Peyer's patch (tissue), 4 donors: ENCODE measurements at regions not wholly inside any gene's neighbourhood (a gene's known extent, or its start where the extent isn't known, plus 50 kb on each side); places are given as distances from the start of the nearest gene placed in this dataset.

Source experiments
- DNase-seq, 3 donors: peaks; one replicate each; pipeline ENCODE4 v3.0.0-alpha.2; 2017 to 2019
- H3K27ac ChIP-seq, 4 donors: fragments of 200-600 bp; sonication (generic); one replicate each; pipeline ENCODE4 v1.5.1; 2016 to 2019
- H3K27me3 ChIP-seq, 2 donors: fragments of 200-600 bp; sonication (generic); one replicate each; pipeline ENCODE4 v1.5.1; 2019
- H3K36me3 ChIP-seq, 3 donors: fragments of 200-600 bp; sonication (generic); one replicate each; pipeline ENCODE4 v1.5.1; 2016 to 2019
- H3K4me1 ChIP-seq, 4 donors: fragments of 200-600 bp; sonication (generic); one replicate each; pipeline ENCODE4 v1.5.1; 2016 to 2019
- H3K4me3 ChIP-seq, 4 donors: fragments of 200-600 bp; sonication (generic); 1 replicate in 3 of 4; 2 replicates in 1 of 4; pipeline ENCODE4 v1.5.1; 2016 to 2019; ENCODE audit warnings: mild to moderate bottlenecking in 1 of 4
- H3K9me3 ChIP-seq, 4 donors: fragments of 200-600 bp; sonication (generic); one replicate each; pipeline ENCODE4 v1.5.1; 2016 to 2019; ENCODE audit warnings: mild to moderate bottlenecking in 1 of 4
- CTCF ChIP-seq, 6 experiments: fragments of 450-650 bp in 4 of 6; fragments of 200-600 bp in 2 of 6; sonication (generic) in 1 of 6; IDR thresholded peaks; one replicate each; pipeline ENCODE4 v1.5.1; 2017 to 2019; ENCODE audit warnings: antibody characterized with exemption in 6 of 6, mild to moderate bottlenecking in 3 of 6, moderate library complexity in 1 of 6
- POLR2A ChIP-seq, 2 donors: fragments of 450-650 bp; IDR thresholded peaks; one replicate each; pipeline ENCODE4 v1.5.1; 2017; ENCODE audit warnings: antibody characterized with exemption in 2 of 2, mild to moderate bottlenecking in 2 of 2, moderate library complexity in 2 of 2

- Histone ChIP-seq H3K9me3 (no peaks in the 10 kb centered on the region), H3K36me3 (no peaks in the 10 kb centered on the region), H3K27me3 (no peaks in the 10 kb centered on the region), H3K4me3 (no peak overlapping the region), H3K4me1 (no peaks in the 10 kb centered on the region), H3K27ac (no peak overlapping the region)
- TF ChIP-seq POLR2A (IDR thresholded peaks at IDR 0.05) (no peak), CTCF (IDR thresholded peaks at IDR 0.05) (no peak)
- no peak for DNase-seq
These were observed 409.6 kb upstream of the PKN2 start for GRCh38 chr1:88274431-88274830.

- no peak overlapping the region for H3K4me3 ChIP-seq
- no peaks in the 10 kb centered on the region for H3K36me3 ChIP-seq
- no peaks in the 10 kb centered on the region for H3K9me3 ChIP-seq
- no peak for DNase-seq
- no peaks in the 10 kb centered on the region for H3K4me1 ChIP-seq
- no peak for TF ChIP-seq CTCF (IDR thresholded peaks at IDR 0.05)
- TF ChIP-seq POLR2A (IDR thresholded peaks at IDR 0.05) = no peak
- H3K27ac ChIP-seq = no peak overlapping the region
- no peaks in the 10 kb centered on the region for H3K27me3 ChIP-seq
These were observed 408.7 kb upstream of the PKN2 start for GRCh38 chr1:88275259-88275862.

- no peaks in the 10 kb centered on the region for H3K9me3 ChIP-seq
- TF ChIP-seq POLR2A (IDR thresholded peaks at IDR 0.05) = no peak
- TF ChIP-seq CTCF (IDR thresholded peaks at IDR 0.05) = no peak
- H3K36me3 ChIP-seq = no peaks in the 10 kb centered on the region
- H3K4me1 ChIP-seq = no peaks in the 10 kb centered on the region
- DNase-seq = no peak
- no peaks in the 10 kb centered on the region for H3K27me3 ChIP-seq
- no peak overlapping the region for H3K27ac ChIP-seq
- no peak overlapping the region for H3K4me3 ChIP-seq
These were observed 407.9 kb upstream of the PKN2 start for GRCh38 chr1:88276163-88276562.

GRCh38 chr1:88284066-88284465 is 400.0 kb upstream of the PKN2 start:
- TF ChIP-seq CTCF (IDR thresholded peaks at IDR 0.05) (no peak), POLR2A (IDR thresholded peaks at IDR 0.05) (no peak)
- Histone ChIP-seq H3K4me1 (no peaks in the 10 kb centered on the region), H3K27ac (no peak overlapping the region), H3K27me3 (no peaks in the 10 kb centered on the region), H3K9me3 (no peaks in the 10 kb centered on the region), H3K36me3 (no peaks in the 10 kb centered on the region), H3K4me3 (no peak overlapping the region)
- DNase-seq = no peak

- no peaks in the 10 kb centered on the region for H3K9me3 ChIP-seq
- no peaks in the 10 kb centered on the region for H3K4me1 ChIP-seq
- H3K36me3 ChIP-seq = no peaks in the 10 kb centered on the region
- TF ChIP-seq POLR2A (IDR thresholded peaks at IDR 0.05) (no peak), CTCF (IDR thresholded peaks at IDR 0.05) (no peak)
- no peaks in the 10 kb centered on the region for H3K27me3 ChIP-seq
- no peak for DNase-seq
- H3K27ac ChIP-seq = no peak overlapping the region
- H3K4me3 ChIP-seq = no peak overlapping the region
These were observed 399.3 kb upstream of the PKN2 start for GRCh38 chr1:88284666-88285366.
